GM18861 (cell line): ENCODE measurements at regions not wholly inside any gene's neighbourhood (a gene's known extent, or its start where the extent isn't known, plus 50 kb on each side); places are given as distances from the start of the nearest gene placed in this dataset.

Source experiments
- ATAC-seq: cut with Tn5 transposase; IDR thresholded peaks from one replicate; pipeline ENCODE4 v1.9.1; 2021; ENCODE audit not compliant: unreplicated experiment

- no peak for ATAC-seq
Observed at GRCh38 chr14:54088271-54088670, 131.6 kb upstream of the BMP4 start.

DNA sequence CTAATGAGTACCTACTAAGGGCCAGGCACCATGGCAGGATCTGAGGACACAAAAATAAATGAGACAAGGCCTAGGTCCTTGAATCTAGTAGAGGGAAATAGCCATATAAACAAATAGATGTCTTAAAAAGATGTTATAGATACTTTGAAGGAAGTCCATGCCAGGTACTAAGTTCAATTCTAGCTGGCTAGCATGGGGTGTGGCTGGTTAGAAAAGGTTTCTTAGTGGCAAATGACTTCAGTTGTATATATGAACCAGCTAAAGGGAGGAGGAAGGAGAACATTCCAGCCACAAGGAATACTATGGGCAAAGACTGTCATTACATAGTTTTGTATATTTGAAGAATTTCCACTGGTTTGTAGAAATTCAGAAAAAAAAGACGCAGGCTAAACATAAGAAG lies 133.6 kb upstream of the BMP4 start:
- no peak for ATAC-seq

- no peak for ATAC-seq
Observed at GRCh38 chr14:54094765-54095164, 138.1 kb upstream of the BMP4 start.

DNA sequence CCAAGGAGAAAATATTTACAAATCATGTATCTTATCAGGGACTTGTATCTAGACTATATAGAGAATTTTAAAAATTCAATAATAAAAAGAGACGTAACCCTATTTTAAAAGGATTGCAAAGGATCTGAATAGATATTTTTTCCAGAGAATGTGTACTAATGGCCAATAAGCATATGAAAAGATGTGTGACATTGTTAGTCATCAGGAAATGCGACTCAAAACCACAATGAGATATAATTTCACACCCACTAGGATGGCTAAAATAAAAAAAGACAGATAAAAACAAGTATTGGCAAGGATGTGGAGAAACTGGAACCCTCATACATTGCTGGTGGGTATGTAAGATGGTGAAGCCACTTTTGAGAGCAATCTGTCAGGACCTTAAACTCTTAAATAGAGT lies 141.9 kb upstream of the BMP4 start:
- ATAC-seq, result no peak

DNA sequence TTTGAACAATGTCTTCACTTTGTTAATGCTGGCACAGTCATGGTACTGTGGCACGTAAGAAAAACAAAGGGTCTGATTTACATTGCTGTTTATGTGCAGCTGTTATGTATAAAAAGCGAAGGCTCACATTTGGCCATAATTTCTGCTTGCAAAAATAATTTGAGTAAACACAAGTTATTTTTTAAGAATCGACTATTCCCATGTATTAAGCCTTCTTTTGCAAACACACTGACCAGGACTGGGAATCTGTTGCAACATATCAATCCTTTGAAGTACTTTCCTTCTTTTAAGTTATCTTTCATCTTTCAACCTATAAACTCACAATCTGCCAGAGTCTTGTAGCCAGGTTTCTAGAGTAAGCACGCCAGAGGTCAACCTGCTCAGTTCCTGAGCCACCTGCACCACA lies 145.4 kb upstream of the BMP4 start:
- no peak for ATAC-seq

DNA sequence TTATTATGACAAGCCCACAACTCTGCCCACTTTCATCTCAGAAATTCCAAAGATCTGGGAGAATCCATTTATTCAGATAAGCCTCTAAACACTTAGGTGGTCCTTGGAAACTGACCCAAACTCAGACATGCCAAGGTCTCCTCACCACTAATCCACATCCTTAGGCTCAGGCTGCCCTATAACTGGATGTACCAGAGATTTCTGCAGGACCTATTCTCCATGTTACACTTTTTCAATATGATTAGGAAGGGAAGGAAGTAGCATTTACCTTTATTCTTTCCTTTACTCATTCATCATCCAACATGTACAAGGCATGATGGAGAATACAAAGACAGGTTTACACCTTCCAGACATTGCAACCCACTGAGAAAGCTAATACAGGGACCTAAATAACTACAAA lies 145.9 kb upstream of the BMP4 start:
- ATAC-seq, result no peak

GRCh38 chr14:54104601-54105145 lies 148.0 kb upstream of the BMP4 start:
- ATAC-seq, result no peak

GRCh38 chr14:54105406-54105805 lies 148.8 kb upstream of the BMP4 start:
- no peak for ATAC-seq

DNA sequence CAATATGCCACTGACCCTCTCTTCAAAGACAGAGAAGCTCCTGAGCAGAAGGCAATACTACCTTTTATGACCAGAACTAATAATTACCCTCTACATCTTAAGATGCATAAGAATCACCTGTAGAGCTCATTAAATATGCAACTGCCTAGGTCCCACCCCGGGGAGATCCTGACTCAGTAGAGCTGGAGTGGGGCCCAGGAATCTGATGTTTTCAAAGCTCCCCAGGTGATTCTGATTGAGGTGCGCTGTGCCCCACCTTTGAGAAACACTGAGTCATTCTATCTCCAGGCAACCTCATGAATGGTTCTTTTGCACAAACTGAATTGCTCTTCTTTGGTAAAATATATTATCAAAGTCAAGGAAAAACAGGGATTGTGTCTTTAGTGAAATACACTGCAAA lies 149.3 kb upstream of the BMP4 start:
- no peak for ATAC-seq

DNA sequence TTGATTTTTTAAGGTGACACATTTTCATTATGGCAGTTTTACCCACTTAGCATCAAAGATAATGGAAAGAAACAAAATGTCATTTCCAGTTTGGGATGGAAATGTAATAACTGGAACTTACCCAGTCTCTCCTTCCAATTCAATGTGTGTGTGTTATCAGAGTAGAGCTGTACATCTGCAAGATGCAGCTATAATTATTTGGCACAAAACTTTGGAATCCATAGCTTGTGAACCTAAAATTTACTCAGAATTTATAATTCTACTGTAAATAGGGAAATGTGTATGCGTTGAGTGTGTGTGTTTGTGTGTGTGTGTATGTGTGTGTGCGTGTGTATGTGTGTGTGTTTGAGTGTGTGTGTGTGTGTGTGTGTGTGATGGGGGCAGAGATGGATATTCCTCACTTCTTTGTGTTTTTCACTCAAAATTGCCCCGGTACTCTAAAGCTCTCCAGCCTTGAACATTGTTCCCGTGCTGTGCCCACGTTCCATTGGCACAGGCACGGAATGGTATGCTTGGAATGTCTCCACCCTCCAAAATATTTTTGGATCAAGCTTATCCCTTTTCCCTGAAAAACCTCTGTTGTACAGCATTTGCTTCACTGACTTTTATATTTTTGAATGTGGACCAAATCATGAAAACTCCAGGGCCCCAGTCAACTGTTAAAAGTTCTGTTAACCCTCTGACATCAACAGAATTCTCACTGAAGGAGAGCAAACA lies 150.2 kb upstream of the BMP4 start:
- ATAC-seq, result no peak

- no peak for ATAC-seq
Observed at GRCh38 chr14:54108481-54109471, 152.2 kb upstream of the BMP4 start.

- ATAC-seq, result no peak
Observed at GRCh38 chr14:54109521-54110120, 153.0 kb upstream of the BMP4 start.

GRCh38 chr14:54114941-54115340 lies 158.3 kb upstream of the BMP4 start:
- no peak for ATAC-seq

DNA sequence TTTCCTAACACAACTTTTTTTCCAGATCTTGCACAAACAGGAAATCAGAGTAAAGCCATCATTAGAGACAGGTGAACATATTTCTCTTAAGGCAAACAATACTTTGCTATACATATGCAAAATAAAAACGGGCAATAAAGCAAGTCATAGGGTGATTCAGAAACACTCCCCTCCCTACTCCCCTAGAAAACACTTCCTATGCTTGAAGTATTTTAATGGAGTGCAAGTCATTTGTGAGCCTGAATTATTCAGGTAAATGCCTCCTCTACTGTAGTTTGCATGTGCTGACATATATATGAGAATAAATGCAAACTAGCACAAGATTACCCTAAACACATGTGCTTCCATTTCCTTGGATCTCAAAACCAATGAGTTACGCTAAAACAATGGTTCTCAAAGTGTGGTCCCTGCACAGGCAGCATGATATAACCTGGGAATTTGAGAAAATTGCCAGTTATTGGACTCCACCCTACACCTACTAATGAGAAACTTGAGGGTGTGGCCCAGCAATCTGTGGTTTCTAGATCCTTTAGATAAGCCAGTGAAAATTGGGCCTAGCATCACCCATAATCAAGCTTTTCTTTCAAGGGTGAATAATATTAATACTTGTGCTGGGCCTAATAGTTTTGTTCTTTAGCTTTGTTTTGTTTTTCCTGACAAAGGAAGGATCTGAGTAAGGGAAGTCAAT lies 159.7 kb upstream of the BMP4 start:
- no peak for ATAC-seq

GRCh38 chr14:54116972-54117371 lies 160.3 kb upstream of the BMP4 start:
- no peak for ATAC-seq

DNA sequence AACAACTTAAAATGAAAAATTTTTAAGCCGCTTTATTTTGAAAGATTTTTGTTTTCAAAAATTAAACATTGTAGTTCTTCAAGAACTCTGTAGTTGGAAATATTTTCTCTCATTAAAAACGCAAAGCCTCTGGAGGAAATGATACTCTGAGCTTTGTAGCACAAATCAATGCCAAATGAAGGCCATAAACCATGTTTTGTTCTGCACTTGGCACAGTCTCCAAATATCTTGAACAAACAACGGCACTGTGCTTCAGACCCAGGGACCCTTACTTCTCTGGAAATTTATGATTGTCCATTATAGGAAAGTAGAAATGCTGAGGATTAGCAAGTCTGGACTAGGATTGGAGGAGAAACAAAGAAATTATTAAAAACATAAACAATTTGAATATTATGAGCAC lies 160.8 kb upstream of the BMP4 start:
- ATAC-seq, result no peak

DNA sequence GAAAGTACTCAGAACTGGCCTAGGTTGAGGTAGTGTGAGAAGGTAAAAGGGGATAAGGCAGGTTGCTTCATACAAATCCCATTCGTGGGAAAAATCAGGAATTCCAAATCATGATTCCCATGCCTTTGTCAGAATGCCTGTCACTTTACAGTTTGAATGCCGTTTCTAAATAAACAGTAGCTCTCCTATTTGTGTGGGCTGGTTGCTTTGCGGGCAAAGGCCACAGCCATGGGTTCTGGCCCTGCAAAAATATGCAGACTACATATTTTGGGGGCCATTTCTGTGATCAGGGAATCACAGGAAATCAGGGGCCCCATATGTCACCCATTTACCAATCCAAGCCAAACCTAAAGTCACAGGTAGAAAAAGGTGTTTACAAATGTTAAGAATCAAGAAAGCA lies 161.3 kb upstream of the BMP4 start:
- no peak for ATAC-seq

- no peak for ATAC-seq
Observed at GRCh38 chr14:54120260-54120659, 163.6 kb upstream of the BMP4 start.

- ATAC-seq, result no peak
Observed at GRCh38 chr14:54121466-54122027, 164.9 kb upstream of the BMP4 start.

DNA sequence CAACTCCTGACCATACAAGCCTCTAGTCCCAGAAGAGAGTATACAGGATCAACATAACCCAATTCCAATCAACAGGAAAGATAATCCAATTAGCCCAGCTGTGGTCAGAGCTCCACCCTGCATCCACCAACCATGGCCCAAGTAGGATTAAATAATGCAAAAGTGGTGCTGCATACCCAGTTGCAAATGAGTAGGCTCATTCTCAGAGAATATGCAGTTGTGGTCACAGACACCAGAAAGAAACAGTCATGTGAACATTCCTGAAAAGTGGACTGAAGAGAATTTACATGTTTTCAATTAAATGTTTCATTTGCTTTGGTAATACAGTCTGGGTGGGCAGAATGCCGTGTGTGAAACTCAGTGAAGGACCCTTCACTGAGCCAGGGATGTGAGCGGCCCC lies 167.2 kb upstream of the BMP4 start:
- ATAC-seq, result no peak

DNA sequence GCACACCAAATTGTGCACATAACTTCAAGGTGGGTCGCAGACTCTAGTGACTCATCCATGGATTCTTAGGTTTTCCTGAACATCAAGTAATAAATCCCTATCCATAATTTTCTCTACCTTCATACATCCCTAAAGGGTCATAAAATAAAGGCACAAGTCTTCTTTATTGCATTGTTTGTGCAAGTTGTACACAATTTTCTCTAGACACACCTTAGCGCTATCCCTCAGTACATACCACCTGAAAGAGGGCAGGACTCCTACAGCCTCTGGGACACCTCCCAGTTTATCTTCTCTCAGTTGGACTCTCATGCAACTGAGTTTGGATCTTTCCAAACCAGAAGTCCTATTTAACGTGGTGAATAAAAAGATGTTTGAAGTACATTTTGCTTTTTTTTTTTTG lies 168.5 kb upstream of the BMP4 start:
- ATAC-seq, result no peak
